ENCODE measurements at regions not wholly inside any gene's neighbourhood (a gene's known extent, or its start where the extent isn't known, plus 50 kb on each side); places are given as distances from the start of the nearest gene placed in this dataset.

DNA sequence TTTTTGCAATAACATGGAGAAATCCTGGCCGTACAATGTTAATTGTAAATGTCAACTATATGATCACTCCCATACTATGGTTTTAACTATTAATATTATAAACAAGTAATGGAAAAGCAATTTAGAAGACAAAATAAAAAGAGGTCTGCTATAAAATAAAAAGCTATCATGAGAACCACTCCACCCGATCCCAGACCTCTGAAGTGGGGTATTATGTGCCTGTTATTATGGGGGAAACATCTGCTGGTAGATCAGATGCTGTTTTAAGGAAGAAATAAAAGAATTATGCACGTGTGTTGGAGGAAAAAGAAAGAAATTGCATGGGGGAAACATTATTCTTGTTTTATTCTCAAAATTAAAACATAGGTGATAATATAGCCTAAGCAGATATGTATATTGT, 615.7 kb upstream of the ARID1B start:
- DNase-seq (ENCODE audit: low read depth): no peak

DNA sequence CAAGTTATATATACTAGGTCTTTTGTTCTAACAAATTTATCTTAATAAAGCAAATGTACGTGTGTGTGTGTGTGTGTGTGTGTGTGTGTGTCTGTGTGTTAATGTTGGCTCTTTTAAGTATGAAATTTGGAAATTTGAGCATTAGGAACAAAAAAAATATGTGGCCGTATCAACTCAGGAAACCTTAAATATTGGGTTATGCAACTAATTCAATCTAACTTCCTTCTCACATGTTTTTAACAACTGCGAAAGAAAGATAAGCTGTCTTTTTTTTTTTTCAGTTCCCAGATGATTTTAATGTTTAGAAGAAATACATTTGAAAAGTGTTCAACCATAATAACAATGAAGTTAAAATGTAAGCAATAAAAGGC, 616.4 kb upstream of the ARID1B start:
- DNase-seq (ENCODE audit: low read depth): no peak

DNA sequence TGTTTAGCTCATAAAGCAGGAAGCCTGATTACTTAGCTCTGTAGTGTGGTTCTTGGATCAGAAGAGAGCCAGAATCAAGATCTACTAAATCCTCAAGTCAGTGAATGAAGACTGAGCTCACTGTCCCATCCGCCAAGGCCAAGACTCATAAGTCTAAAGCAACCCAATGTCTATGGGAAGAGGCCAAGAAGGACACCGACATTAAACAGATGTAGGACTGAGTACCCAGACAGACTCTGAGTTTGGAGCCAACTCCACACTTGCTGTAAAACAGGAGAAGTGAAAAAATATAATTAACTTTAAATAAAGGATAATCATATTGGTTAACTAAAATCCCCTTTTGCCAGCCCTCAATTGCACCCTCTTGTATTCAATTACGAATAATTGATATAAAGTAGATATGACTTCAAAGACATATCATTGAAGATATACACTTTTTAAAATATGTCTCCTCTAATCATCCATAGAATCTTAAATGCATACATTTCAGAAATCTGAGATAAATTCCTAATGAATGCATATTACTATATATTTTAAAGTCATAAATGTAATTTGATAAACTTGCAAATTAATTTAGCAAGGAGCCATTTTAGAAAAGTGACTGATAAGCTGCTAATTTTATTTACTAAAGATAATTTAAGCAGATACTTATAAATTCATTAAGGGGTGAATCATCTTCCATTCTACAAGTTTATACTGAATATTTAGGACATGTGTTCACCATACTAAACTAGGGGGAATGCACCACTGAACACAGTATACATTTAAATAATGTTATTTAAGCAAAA, 617.0 kb upstream of the ARID1B start:
- no peak for DNase-seq (ENCODE audit: low read depth)

DNA sequence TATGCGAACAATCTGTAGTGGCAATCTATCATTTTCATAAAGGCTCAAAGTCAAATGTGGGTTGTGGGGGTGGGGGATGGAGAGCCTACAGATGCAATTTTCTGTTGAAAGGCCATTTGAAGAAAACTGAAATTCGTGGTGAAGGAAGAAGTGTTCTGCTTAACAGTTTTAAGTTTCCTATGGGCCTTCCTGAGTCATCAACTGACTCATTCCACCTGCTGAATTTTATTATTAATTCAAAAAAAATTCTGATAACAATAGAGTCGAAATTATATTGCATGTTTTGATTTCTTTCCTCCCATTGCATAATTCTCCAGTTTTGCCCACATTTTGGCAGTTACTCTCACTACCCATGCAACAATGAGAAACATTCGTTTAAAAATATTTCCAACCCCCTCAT, 622.3 kb upstream of the ARID1B start:
- peak; percentile 23 for DNase-seq (ENCODE audit: low read depth)

DNA sequence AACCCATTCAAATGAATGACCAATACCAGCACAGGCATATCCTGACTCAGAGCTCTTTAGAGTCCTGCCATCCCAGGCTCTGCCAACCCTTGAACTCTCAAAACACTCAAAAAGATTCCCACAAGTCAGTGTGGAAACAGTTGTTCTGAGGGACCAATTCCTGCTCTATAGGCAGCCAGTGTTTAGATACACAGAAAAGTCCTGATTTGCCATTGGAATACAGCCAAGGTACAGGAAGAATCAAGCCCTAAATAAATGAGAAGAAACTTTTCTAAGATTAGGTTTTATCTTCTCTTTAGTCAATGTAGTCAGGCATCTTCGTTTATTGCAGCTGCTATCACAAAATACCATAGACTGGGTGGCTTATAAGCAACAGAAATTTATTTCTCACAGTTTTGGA, 626.8 kb upstream of the ARID1B start:
- DNase-seq (ENCODE audit: low read depth): peak; percentile 1

DNA sequence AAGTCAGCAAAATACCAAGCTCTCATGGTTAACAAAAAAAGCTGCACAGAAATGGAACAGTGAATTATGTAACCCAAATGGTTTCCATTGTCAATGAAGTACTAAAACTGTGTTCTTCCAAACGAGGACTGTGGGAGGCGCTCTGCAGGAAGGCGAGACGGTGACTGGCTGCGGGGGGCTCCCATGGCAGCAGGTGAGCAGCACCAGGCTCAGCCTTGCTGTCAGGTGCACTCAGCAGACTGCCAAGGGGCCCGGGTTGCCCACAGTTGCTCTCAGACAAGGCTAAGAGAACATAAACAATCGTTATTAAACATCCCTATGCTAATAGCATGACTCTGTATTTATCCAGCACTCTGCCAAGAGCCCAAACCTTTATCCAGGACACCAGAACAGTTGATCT, 630.3 kb upstream of the ARID1B start:
- DNase-seq (ENCODE audit: low read depth): no peak

DNA sequence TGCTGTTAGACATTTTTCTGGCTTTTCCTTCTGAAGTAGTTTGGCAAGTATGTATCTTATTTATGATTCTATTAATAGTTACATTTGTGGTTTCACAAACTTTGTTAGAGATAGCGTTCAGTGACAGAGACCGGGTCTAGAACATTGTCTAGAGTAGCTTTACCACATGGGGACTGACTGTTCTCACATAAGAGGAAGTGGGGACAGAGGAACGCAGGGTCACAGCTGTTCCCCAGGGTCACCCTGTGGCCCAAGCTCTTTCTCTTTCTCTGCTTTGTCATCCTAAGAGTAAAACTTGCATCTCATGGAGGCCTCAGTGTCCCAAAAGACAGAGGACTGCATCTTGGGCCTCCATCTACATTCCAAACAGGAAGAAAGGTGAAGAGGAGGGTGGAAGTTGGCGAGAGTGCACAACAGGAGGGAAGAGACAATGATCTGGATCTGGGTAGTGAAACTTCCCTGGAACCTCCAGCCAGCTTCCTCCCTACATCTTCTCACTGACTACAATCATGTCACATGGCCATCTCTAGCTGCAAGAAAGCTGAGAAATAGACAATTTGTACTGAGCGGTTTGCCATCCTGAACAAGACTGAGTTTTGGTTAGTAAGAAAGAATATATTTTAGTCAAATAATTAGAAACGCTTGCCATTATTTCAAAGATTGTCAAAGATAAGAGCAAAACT, 645.8 kb upstream of the ARID1B start:
- DNase-seq (ENCODE audit: low read depth): no peak

DNA sequence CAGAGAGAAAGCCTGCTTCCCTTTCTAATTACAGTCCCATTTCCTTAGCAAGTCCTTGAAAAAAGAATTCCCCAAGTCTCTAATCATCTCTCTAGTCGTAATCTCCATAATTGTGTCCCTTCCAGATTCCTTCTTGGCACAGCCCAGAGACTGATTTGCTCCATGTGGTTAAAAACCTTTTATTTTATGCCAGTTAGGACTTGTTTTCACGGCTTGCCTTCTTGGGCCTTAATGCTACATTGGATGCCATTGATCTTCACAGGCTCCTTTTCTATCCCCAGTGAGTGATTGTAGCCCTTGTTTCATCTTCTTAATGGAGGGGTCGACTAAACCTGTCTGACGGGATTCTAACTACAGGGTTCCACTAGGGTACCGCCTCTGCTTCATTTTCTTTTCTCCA, 650.6 kb upstream of the ARID1B start:
- DNase-seq (ENCODE audit: low read depth): no peak

DNA sequence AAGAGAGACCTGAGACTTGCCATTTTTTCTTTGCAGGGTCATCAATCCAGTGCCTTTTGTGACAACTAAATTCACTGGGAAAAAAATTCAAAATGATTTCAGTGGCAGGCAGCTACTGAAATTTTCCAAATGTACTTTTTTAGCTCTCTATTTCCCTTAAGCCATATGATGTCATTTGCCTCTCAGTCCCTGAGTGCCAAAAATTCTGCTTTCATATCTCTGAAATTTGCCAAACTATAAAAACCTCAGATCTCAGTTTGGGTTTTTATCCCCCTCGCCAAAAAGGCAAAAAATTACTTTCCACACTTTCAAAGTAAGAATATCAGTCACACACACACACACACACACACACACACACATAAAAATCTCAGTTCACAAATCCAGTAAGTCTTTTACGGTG, 651.3 kb upstream of the ARID1B start:
- no peak for DNase-seq (ENCODE audit: low read depth)

DNA sequence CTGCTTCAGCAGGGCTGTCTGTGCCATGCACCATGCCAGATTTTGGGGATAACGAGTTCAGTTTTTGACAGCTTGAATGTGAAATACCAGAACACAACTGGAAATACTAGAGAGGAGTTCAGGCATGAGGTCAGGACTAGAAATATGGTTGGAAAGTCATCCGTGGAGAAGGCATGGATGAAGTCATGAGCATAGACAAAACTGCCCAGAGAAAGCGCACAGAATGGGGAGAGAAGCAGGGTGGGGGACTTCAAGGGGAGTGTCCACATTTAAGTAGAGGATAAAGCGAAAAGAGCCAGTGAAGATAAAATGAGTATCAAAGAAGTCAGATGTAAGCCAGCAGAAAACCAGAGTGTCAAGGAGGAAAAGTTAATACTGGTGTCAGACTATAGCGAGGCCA, 653.4 kb upstream of the ARID1B start:
- no peak for DNase-seq (ENCODE audit: low read depth)

DNA sequence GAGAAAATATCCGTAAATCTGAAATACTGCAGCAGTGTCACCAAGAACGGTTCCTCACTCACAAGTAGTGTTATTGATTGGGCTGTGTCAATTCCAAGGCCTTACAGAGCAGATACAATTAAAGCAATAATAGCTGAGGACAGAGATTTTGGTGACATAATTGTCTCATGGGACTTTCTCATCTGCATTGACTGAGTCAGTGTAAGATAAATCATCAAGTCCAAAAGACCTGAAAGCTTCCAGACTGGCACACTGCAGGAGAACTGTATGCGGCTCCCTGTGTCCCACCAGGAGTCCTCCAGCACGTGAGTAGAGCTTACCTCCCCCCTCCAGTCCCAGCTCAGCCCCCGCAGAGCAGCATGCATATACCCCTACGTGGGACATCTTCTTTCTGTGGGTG, 655.2 kb upstream of the ARID1B start:
- no peak for DNase-seq (ENCODE audit: low read depth)

DNA sequence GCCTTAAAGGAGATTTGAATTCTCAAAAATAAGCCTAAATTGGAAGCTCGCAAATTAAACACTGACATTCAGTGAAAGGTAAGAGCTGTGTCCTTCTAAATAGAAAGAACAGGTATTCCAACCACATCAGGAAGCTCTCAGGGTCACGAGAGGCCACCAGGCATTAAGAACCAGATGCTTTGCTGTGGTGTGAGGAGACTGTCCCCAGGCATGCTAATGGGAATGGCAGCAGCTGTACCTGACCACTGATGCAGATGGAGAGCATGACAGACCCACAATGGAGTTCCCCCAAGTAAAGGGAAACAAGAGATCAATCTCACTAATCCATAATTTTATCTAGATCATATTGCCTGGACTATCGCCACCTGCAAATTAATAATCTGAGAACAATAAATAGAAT, 658.9 kb upstream of the NOX3 start:
- DNase-seq (ENCODE audit: low read depth): no peak

DNA sequence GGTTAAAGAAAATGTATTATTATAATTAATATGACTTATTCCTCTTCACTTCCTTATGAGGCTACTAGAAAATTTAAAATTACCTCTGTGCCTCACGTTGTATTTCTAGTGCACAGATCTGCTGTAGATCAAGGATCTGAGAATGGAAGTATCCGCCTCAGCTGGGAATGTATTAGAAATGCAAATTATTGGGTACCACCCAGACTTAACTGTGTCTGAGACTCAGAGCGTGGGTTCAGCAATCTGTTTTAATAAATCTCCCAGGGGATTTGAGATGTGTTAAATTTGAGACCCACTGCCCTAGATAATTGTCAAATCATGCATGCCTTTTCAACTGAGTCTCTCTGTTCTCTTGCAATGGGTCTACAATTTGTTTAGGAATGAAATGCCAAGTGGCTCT, 658.0 kb upstream of the NOX3 start:
- no peak for DNase-seq (ENCODE audit: low read depth)

DNA sequence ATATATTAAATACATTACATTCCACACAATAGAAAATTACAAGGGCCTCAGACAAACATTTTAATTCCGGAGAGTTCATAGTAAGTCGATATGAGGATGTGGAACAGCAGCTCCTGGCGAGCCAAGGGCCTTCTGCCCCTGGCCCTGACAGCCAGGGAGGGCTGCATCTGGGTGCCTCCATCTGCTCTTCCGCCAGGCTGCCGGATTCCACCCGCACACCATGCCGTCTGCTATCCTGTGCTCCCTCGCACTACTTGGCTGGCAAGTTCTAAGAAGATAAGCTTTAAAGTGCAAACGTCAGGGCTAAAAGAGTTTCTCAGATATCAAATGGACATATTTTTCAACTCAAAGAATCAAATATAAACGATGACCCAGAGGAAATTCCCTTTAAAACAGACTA, 656.3 kb upstream of the NOX3 start:
- no peak for DNase-seq (ENCODE audit: low read depth)

DNA sequence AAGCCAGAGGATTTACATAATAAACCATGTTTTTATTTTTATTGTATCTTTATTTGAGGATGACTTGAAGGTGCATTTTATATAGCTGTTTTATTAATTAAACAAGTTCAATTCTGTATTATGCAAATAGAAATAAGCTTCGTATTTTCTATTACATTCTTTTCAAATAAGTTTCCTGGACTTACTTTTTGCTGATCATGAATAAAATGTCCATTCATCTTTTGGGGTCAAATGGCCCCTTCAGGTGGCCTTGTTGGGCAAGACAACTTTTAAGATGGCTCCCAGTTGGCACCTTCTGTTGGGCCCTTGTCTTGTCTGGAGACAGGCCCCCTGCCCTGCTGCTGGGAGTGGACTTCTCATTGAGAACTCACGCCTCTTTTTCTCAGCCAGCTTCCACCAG, 654.6 kb upstream of the NOX3 start:
- no peak for DNase-seq (ENCODE audit: low read depth)

DNA sequence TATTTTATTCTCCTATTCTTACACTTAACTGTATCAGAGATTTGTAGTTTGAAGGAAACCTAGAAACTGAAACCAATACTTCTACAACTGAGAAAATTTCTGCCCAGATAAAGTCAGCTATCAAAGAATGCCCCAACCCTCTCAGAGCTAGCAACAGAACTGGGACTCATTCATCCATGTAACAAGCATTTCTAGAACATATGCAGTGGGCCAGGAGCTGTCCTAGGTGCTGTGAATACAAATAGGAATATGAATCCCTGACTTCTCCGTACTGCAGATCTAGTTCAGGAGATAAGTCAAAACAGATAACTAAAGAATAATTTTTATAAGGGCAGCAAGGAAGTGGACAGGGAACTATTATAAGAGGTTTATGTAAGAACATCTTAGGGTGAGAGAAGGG, 654.1 kb upstream of the NOX3 start:
- DNase-seq (ENCODE audit: low read depth): no peak

DNA sequence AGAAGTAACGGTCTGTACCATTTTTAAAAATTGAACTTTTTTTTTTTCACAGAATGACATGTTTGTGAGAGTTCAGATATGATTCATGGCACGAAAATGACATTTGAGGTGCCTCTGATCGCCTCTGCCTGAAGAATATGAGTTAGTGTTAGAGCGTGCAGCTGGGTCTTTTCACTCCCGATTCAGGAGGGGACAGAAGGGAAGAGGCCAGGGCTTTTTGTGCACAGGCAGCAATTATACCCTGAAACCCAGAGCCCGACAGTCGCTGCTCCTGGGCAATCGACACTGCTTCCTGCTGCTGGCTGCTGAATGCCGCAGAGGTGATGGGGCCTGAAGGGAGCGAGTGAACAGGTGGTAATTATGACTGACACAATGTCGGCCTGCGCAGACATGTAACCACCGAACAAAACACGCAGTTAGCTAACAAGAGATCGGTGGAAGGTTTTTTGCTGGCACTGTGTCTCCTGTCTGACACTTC, 652.0 kb upstream of the NOX3 start:
- DNase-seq (ENCODE audit: low read depth): no peak

DNA sequence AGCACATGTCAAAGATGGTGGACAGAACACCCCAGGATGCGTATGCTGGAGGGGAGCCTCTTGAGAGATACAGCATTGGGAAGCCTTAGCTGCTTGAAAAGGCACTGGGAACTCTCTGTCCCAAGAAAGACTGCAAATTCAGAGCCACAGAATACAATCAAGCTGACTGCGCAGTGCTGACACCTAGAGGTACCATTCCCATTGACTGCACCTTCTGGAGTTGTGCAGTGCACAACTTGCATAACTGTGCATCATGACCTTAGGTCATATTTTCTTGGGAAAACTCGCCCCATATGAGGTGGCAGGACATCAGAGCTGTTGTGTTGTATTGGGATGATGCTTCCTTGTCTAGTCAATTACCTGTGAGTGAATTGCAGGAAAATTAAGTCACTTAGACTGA, 646.5 kb upstream of the NOX3 start:
- DNase-seq (ENCODE audit: low read depth): peak; percentile 13

DNA sequence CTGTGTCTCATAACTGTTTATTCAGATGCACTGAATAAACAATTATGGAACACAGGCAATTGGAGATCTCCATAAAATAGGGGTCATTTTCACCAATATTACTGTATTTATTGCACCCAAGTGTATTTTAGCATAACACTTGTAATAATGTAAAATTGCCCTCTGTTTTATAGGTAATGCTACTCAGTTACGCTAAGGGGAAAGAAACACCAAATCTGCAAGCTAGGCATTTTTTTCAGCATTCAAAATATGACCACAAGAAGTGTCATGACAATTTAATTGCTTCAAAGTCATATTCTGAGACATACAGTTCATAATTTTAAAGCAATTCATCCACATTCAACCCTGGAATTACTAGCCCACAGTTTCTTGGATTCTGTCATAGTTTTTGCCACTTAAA, 643.2 kb upstream of the NOX3 start:
- no peak for DNase-seq (ENCODE audit: low read depth)

DNA sequence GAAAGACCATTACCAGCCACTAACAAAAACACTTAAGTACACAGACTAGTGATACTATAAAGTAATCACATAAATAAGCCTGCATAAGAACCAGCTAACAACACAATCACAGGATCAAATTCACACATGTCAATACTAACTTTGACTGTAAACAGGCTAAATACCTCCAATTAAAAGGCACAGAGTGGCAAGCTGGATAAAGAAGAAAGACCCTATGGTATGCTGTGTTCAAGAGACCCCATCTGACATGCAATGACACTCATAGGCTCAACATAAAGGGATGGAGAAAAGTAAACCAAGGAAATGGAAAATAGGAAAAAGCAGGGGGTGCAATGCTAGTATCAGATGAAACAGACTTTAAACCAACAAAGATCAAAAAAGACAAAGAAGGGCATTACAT, 631.8 kb upstream of the NOX3 start:
- no peak for DNase-seq (ENCODE audit: low read depth)

DNA sequence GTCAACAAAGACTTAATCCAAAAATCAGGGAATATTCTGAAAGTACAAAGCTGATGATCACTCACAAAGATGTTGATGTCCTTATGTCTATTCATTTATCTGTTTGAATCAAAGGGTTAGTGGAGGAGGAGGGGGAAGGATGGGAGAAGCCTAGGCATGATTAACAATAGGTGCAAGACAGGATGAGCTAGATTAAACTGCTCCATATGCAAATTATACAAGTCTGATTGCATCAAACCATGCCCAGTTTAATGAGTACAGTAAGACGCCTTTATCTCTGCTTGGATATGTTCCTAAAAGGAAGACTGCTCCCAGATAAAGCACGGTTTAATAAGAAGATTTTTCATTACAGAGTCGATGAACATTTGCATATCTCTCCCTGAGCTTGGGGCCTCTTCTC, 626.4 kb upstream of the NOX3 start:
- DNase-seq (ENCODE audit: low read depth): no peak

DNA sequence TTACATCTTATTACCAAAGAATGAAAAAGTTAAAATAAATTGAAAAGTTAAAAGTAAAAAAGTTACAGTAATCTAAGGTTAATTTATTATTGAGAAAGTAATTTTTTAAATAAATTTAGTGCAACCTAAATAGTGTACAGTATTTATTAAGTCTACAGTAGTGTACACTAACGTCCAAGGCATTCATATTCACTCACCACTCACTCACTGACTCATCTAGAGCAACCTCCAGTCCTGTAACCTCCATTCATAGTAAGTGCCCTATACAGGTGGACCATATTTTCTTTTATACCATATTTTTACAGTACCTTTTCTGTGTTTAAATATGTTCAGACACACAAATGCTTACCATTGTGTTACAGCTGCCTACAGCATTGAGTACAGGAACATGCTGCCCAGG, 624.7 kb upstream of the NOX3 start:
- peak; percentile 42 for DNase-seq (ENCODE audit: low read depth)

DNA sequence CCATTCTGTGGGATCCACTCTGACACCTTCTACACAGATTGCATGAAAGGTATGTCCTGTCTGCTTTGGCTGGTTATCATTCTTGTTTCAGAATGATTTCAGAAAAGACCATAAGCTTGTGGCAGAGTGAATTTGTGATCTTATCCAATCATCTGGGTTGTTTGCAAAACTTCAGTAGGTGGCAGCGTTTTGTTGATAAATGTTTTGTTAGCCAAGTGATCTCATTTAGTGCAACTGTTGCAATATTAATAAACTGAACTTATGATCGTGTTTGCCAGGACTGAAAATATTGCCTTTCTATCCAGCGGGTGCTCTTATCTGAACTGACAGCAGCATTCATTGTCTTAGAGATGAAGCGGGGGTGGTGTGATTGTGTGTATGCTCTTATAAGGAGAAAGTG, 613.2 kb upstream of the NOX3 start:
- no peak for DNase-seq (ENCODE audit: low read depth)
